ENCODE measurements at regions not wholly inside any gene's neighbourhood (a gene's known extent, or its start where the extent isn't known, plus 50 kb on each side); places are given as distances from the start of the nearest gene placed in this dataset.

GRCh38 chr2:234596696-234597575 lies 100.1 kb upstream of the ARL4C start:
- ChIA-PET CTCF (no interaction called here), POLR2A (no interaction called here)
- Mint-ChIP-seq H3K27me3 (ENCODE audit: insufficient read depth, unreplicated experiment) (no peaks in the 10 kb centered on the region), H3K27ac (ENCODE audit: unreplicated experiment) (no peak overlapping the region), H3K4me1 (ENCODE audit: low read depth, unreplicated experiment) (no peaks in the 10 kb centered on the region), H3K4me3 (ENCODE audit: unreplicated experiment) (no peak overlapping the region), H3K9me3 (ENCODE audit: unreplicated experiment) (no peaks in the 10 kb centered on the region), H3K36me3 (ENCODE audit: insufficient read depth, unreplicated experiment) (no peaks in the 10 kb centered on the region)
- intact Hi-C loops (cut with micrococcal nuclease; ENCODE audit: unreplicated experiment): no loop called here
- H3K36me3 ChIP-seq (ENCODE audit: control insufficient read depth, insufficient read depth, low read length): no peaks in the 10 kb centered on the region
- no peaks in the 10 kb centered on the region for H3K4me1 ChIP-seq
- H3K27me3 ChIP-seq (replicated peaks; ENCODE audit: control insufficient read depth, insufficient read depth, low read length): no peaks in the 10 kb centered on the region
- no TSS peak for BruUV-seq (replicated peaks)
- H3K9me3 ChIP-seq: no peaks in the 10 kb centered on the region
- DNase-seq: no peak
- H3K4me3 ChIP-seq (ENCODE audit: low read depth, low read length): no peak overlapping the region
- no peak for TF ChIP-seq CTCF (IDR thresholded peaks at IDR 0.05; ENCODE audit: insufficient read depth in 1 of 2, low read depth in 1 of 2, low read length in 1 of 2, severe bottlenecking in 1 of 2, unreplicated experiment in 1 of 2)

GRCh38 chr2:234595829-234596228 lies 98.9 kb upstream of the ARL4C start:
- no peaks in the 10 kb centered on the region for H3K9me3 Mint-ChIP-seq (ENCODE audit: unreplicated experiment)
- ChIA-PET POLR2A (no interaction called here), CTCF (no interaction called here)
- Histone ChIP-seq H3K4me1 (no peaks in the 10 kb centered on the region), H3K27me3 (replicated peaks; ENCODE audit: control insufficient read depth, insufficient read depth, low read length) (no peaks in the 10 kb centered on the region), H3K36me3 (ENCODE audit: control insufficient read depth, insufficient read depth, low read length) (no peaks in the 10 kb centered on the region), H3K9me3 (no peaks in the 10 kb centered on the region), H3K4me3 (ENCODE audit: low read depth, low read length) (no peak overlapping the region)
- intact Hi-C loops (cut with micrococcal nuclease; ENCODE audit: unreplicated experiment): no loop called here
- no peaks in the 10 kb centered on the region for H3K36me3 Mint-ChIP-seq (ENCODE audit: insufficient read depth, unreplicated experiment)
- no peak for DNase-seq
- H3K4me1 Mint-ChIP-seq (ENCODE audit: low read depth, unreplicated experiment): no peaks in the 10 kb centered on the region
- no peak overlapping the region for H3K27ac Mint-ChIP-seq (ENCODE audit: unreplicated experiment)
- TF ChIP-seq CTCF (IDR thresholded peaks at IDR 0.05; ENCODE audit: insufficient read depth in 1 of 2, low read depth in 1 of 2, low read length in 1 of 2, severe bottlenecking in 1 of 2, unreplicated experiment in 1 of 2): no peak
- no TSS peak for BruUV-seq (replicated peaks)
- no peaks in the 10 kb centered on the region for H3K27me3 Mint-ChIP-seq (ENCODE audit: insufficient read depth, unreplicated experiment)
- H3K4me3 Mint-ChIP-seq (ENCODE audit: unreplicated experiment): no peak overlapping the region

GRCh38 chr2:234594715-234595114 lies 97.8 kb upstream of the ARL4C start:
- CTCF ChIA-PET: no interaction called here

More at GRCh38 chr2:234594715-234595114, 97.8 kb upstream of the ARL4C start:
- Mint-ChIP-seq H3K9me3 (ENCODE audit: unreplicated experiment) (no peaks in the 10 kb centered on the region), H3K4me1 (ENCODE audit: low read depth, unreplicated experiment) (no peaks in the 10 kb centered on the region), H3K27me3 (ENCODE audit: insufficient read depth, unreplicated experiment) (peaks cover 6% of the 10 kb centered on the region), H3K36me3 (ENCODE audit: insufficient read depth, unreplicated experiment) (no peaks in the 10 kb centered on the region), H3K4me3 (ENCODE audit: unreplicated experiment) (no peak overlapping the region), H3K27ac (ENCODE audit: unreplicated experiment) (no peak overlapping the region)
- no peaks in the 10 kb centered on the region for H3K27me3 ChIP-seq (replicated peaks; ENCODE audit: control insufficient read depth, insufficient read depth, low read length)
- no peaks in the 10 kb centered on the region for H3K36me3 ChIP-seq (ENCODE audit: control insufficient read depth, insufficient read depth, low read length)
- H3K4me3 ChIP-seq (ENCODE audit: low read depth, low read length): no peak overlapping the region
- no peak for DNase-seq
- intact Hi-C loops (cut with micrococcal nuclease; ENCODE audit: unreplicated experiment): no loop called here
- no peaks in the 10 kb centered on the region for H3K9me3 ChIP-seq
- TF ChIP-seq CTCF (IDR thresholded peaks at IDR 0.05; ENCODE audit: insufficient read depth in 1 of 2, low read depth in 1 of 2, low read length in 1 of 2, severe bottlenecking in 1 of 2, unreplicated experiment in 1 of 2): no peak
- BruUV-seq (replicated peaks): no TSS peak
- no peaks in the 10 kb centered on the region for H3K4me1 ChIP-seq
- POLR2A ChIA-PET: no interaction called here
